Breast epithelium (tissue), 3 donors: ENCODE measurements at regions not wholly inside any gene's neighbourhood (a gene's known extent, or its start where the extent isn't known, plus 50 kb on each side); places are given as distances from the start of the nearest gene placed in this dataset.

ENCODE experiments used
- POLR2A ChIP-seq: fragments of 450-650 bp; IDR thresholded peaks from one replicate; pipeline ENCODE4 v1.6.1; 2016; ENCODE audit warnings: antibody characterized with exemption, mild to moderate bottlenecking, moderate library complexity
- POLR2AphosphoS5 ChIP-seq, 3 donors: sonication (generic); formaldehyde crosslinking; IDR thresholded peaks; one replicate each; pipeline ENCODE4 v1.6.1; 2017; ENCODE audit warnings: antibody characterized with exemption in 3 of 3
- TF ChIP-seq, protein P1 (sequence below), 3 donors: fragments of 450-650 bp; IDR thresholded peaks; one replicate each; pipeline ENCODE4 v1.5.1; 2016 to 2017; ENCODE audit warnings: antibody characterized with exemption in 3 of 3, mild to moderate bottlenecking in 3 of 3, moderate library complexity in 3 of 3

DNA sequence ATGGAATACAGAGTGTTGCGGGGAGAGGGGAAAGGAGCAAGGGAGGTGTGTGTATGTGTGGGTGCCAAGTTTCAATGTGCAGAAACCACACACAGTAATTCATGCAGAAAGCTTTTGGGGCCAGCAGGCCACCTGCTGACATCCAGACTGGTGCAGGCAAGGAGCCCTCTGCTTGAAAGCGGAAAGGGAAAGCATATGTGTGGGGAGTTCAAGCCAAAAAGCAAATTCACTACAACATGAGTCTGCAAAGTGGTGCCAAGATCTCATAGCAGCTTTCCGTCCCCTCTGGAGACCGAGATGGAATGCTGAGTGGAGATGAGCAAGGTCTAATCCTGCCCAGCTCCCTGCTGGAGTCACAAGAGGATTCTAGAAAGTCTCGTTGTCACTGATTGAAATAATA, 159.7 kb upstream of the VLDLR start:
- TF ChIP-seq, protein P1, sequence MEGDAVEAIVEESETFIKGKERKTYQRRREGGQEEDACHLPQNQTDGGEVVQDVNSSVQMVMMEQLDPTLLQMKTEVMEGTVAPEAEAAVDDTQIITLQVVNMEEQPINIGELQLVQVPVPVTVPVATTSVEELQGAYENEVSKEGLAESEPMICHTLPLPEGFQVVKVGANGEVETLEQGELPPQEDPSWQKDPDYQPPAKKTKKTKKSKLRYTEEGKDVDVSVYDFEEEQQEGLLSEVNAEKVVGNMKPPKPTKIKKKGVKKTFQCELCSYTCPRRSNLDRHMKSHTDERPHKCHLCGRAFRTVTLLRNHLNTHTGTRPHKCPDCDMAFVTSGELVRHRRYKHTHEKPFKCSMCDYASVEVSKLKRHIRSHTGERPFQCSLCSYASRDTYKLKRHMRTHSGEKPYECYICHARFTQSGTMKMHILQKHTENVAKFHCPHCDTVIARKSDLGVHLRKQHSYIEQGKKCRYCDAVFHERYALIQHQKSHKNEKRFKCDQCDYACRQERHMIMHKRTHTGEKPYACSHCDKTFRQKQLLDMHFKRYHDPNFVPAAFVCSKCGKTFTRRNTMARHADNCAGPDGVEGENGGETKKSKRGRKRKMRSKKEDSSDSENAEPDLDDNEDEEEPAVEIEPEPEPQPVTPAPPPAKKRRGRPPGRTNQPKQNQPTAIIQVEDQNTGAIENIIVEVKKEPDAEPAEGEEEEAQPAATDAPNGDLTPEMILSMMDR (IDR thresholded peaks at IDR 0.05): no peak
- TF ChIP-seq POLR2A (no peak), POLR2AphosphoS5 (IDR thresholded peaks at IDR 0.05) (no peak)
